NCI-H2227 treated with DMSO at 0.1 percent for 48 hours (cell line): ENCODE measurements at regions not wholly inside any gene's neighbourhood (a gene's known extent, or its start where the extent isn't known, plus 50 kb on each side); places are given as distances from the start of the nearest gene placed in this dataset.

ENCODE experiments used
- DNase-seq: peaks from one replicate; lab custom pipeline; 2025; lab: John Stamatoyannopoulos, UW

DNA sequence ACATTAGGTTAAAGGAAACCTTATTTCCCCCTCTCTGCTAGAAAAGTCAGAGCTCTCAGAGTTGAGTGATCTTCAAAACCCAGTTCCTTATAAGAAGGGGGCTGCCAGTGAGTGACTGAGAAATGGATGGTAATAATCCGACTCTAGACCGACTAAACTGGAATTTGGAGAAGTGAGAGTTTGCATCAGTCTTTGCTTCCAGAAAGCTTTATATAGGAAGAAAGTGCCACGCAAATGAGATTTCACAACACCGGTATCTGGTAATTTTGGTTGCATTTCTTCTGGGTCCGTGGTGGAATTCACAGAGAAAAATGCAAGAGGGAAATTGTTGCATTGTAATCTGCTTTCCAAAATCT, 271.4 kb downstream of the MAF start:
- DNase-seq: no peak

DNA sequence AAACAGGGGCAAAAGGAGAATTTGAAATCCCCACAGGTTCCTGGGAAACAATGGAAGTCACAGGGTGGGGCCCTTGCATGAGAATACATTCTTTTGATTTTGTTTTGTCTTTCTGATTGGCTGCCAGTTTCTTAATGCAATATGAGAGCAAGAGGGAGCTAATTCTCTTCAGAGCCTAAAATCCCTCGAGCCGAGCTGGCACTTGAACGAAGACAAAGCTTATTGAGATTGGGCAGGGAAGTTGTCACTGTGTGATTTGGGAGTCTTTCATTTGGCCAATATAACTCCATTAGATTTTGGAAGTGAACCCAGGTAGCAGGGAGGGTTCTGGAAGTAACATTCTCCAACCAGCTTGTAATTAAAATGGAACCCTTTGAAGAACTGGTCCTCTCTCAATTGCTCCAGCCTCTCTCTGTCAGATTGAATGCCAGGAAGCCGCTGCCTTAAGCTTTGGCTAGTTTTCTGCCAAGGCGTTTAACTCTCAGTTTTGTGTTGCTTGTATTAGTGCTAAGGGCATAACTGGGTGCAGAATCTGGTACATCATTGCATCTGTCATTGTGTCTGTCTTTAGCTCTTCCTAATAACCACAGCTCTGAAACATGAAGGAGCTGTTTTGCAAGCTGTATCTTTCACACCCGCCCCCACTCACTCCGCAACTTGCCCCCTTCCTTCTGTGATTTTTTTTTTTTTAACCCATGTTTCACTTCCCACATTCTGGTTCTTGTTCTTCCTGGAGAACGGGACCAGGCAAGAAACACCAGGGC, 272.0 kb downstream of the MAF start:
- no peak for DNase-seq

DNA sequence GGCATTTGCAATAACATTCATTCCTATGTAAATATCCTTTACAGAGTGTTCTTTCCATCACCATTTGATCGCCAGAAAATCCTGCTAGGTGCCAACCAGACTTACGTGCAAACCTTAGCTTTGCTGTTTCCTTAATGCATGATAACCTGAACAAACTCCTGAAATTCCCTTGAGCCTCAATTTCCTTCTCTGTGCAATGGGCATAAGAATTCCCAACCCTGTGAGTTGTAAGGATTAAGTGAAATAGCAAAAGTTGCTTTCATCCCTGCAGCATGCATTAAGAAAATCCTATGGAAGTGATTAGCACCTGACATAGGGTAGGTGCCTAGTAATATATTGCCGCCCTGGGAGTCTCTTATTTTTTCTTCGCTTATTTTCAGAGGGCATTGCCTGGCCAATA, 272.7 kb downstream of the MAF start:
- no peak for DNase-seq

DNA sequence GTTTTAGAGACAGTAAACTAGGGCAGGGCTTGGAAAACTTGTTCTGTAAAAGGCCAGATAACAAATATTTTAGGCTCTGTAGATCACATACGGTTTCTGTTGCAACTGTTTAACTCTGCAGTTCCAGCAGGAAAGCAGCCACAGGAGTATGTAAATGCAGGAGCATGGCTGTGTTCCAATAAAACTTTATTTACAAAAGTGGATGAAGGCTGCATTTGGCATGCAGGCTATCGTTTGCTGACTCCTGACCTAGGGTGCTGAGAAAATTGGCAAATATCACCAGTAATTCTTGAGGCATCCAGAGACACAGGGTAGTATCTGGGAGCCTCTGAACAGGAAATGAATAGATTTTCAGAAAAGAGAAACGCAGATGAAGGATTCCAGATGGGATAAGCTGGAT, 274.0 kb downstream of the MAF start:
- DNase-seq: no peak

DNA sequence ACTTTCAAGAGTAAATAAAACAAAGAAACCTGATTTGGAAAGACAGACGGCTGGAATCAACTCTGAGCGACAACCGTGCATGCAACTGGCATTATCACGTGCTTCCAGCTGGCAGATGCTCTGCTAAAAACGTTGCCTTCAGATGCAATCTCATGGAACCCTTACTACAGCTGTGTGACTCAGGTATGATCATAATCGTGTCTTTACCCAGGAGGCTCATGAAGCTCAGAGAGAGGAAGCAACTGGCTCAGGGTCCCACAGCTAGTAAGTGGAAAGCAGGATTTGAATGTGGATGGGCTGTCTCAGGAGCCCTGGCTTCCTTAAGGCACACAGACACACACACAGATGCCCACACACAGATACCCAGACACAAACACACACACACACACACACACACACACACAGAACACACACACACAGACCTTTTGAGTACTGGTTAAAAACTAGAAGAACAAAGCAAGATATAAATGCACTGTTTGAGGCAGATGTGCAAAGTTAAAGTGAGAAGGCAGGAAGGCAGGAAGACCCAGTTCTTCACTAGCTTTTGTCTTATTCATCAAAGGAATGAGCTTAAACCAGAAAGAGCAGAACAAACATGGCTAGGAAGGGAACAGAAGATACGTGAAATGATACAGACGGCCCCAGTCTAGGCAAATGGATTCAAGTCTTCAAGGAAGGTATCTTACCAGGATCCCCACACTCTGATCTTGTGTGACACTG, 275.2 kb downstream of the MAF start:
- no peak for DNase-seq

DNA sequence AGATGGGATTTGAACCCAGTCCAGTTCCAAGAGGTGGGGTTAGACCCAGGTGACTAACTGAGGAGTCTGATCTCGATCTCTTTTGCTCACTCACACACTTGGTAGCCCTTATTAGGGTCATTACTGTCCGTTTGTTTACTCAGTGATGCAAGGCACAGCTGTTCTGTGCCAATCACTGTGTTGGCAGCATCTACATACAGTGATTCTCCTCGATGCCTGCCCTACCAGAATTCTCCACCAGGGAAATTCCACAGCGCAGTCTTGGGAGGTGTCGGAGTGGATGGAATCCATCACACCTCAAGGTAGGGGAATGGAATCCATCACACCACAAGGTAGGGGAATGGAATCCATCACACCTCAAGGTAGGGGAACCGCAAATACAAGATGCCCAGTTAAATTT, 279.6 kb downstream of the MAF start:
- no peak for DNase-seq

DNA sequence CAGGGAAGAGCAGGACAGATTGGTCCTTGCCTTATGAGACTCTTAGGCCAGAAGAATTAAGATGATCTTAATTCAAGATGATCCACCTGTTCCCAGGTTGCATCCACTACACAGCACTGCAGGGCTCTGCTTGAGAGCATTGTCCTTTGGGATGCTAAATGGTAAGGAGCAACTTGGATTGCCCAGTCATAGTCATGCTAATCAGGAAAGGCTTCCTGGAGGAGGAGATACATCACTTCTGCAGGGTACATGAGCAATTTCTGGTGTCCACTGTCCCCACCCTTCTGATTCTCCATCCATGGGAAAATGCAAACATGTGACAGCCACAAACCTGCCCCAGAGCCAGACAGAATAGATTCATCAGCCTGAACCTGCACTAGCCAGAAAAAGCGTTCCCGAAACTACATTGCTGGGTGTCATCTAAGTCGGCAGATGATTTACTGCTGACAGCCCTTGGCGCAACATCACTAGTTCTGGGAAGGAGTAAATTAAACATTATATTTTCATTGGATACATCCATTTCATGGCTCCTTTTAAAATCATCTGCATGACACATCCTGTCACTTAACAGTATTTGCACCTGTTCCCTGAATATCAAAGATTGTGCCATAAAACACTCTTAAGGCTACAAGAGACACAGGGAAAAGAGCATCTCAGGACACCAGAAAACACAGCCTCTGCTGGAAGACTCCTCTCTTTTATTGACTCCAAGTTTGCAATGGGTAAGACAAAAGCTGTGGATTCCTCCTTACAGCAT, 282.2 kb downstream of the MAF start:
- no peak for DNase-seq

DNA sequence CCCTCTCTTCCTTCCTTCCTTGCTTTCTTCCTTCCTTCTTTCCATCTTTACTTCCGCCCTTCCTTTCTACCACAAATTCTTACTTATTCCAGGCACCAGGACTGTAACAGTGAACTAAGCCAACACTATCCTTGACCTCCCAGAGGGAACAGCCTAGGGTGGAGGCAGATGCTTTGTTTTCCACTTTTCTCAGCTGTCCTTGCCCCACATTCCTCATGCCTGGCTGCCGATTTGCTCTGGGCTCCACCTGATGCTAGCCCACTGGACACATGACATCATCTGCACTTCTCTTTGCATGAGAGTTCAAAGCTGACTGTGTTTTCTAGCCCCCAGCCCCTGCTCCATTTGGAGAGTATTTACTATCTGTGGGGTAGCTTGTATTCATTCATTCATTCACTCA, 283.0 kb downstream of the MAF start:
- DNase-seq: no peak

DNA sequence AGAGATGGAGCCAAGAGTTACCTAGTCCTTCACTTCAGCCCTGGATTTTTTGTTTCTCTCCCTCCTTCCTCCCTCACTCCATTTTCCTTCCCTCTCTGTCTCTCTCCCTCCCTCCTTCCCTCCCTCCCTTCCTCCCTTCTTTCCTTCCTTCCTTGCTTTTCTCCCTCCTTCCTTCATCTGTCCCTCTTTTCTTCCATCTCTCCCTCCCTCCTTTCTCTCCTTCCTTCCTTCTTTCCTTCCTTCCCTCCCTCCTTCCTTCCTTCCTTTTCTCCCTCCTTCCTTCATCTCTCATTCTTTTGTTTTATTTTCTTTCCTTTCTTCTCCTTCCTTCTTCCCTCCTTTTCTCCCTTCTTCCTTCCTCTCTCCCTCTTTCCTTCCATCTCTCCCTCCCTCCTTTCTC, 283.5 kb downstream of the MAF start:
- DNase-seq: no peak

DNA sequence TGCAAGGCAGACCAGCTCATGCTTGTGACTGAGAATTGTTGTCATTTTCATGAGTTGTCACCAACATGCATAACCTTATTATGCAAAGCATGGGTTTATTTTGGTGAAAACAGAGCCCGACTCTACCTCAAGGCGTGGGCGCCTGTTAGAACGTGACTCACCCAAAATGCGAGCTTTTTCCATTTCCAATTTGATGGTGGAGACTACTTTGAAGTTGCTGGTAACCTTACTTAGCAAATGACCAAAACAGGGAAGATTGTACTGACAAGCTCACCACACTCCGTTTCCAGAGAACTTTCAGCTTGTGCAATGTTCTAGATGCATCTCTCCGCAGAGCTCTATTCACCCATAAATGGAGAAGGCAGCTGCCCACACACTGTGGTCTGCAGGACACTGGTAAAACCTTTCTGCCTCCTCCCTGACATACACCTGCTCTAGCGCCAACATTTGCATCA, 284.5 kb downstream of the MAF start:
- DNase-seq: no peak

DNA sequence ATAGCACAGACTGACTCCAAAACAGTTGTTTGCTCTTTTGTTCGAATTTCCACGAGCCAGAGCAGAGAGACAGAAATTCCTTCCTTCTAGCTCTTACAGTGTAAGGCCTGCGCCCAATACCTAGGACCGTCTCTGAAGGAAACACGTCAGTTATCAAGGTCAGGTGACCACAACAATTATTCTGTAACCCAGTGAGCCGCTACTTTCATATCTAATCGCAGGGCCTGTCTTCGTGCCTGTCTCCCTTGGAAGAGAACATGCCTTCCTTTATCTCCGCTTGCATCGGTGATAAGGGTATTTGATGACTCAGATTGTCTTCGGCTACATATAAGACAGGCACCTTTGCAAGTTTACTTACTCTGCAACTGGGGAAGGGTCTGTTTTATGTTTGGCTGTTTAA, 288.0 kb downstream of the MAF start:
- DNase-seq: no peak

DNA sequence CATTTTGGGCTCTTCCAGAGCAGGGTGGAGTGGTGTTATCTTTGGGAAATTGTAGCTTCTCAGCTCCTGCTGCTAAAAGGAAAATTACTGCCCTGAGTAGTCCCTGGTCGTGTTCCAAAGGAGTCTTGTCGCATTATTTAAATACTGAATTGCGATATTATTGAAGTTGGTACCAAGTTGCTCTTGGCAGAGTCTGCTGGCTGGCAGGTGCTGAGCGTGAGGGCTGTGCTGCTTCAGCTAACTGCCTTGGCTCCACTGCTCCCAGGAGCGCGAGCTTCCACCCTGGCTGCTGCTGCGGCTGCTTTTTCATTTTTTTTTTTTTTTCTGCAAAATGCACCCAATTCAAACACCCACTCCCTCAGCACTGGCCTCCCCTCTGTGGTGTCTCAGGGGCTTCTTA, 289.8 kb downstream of the MAF start:
- DNase-seq: no peak

DNA sequence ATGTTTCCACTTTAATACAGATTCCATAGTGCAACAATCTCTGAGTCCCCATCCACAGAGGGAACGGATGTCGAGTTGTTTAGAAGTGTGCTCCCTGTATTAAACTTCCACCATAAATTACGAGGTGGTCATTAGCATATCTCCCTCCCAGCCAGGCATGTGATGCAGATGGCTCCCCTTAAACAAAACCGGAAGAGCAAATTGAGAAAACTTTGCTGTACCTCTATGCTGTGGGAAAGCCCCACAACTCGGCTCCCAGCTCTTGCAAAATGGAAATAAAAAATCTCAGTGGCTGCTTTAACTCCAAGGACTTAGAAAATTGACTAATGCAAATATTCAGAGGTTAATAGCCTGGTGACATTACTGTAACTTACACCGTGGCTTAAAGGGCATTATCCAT, 290.9 kb downstream of the MAF start:
- DNase-seq: no peak

DNA sequence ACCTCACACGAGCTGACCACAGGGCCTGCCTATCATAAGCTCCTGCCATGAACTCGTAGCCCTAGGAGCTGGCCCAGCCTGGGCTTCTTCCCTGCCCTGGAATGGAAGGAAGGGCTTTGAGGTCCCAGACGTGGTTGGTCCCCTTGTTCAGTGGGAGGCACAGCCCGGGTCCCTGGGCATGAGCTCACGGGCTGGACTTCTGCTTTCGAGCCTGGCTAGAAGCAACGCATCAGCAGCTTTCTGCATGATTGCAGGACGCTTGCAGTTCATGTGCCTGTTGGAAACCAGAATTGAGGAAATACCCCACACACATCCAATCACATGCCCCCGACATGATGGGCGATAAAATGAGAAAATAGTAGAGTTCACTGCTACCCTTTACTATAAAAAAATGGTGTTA, 293.3 kb downstream of the MAF start:
- DNase-seq: no peak

DNA sequence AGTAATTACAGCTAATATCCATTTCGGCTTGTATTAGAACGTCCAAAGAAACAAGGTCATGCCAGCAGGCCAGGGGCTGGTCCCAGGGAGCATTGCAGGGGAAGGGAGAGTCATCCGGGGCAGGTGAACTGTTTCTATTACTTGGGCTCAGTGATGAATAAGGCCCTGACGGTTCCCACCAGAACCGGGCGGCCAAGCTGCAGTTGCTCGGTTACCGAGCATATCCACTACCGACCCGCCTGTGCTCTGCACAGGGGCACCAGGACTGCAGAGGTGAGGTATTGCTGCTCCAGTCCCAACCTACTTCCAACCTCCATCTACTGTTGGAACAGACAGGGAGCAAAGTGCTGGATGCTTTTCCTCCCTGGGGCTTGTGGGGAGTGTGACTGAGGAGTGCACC, 295.5 kb downstream of the MAF start:
- no peak for DNase-seq

DNA sequence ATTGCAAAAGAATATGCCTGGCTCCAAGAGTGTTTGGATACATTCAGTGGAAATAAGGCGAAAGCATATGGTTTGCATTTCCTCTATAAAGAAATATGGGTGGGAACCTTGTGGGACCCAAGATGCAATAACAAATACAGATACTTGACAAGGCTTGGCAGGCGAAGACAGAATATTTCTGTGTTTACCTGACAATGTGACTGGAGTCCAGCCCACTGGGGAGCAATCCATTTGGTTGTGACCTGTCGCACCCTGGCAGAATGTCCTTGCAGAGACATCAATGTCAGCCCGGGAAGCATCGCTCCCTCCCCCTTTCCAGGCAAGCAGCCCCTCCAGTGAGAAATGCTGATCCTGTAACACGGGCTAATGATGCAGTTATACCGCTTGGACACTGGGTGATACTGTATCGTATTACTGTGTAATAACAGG, 296.6 kb downstream of the MAF start:
- no peak for DNase-seq

DNA sequence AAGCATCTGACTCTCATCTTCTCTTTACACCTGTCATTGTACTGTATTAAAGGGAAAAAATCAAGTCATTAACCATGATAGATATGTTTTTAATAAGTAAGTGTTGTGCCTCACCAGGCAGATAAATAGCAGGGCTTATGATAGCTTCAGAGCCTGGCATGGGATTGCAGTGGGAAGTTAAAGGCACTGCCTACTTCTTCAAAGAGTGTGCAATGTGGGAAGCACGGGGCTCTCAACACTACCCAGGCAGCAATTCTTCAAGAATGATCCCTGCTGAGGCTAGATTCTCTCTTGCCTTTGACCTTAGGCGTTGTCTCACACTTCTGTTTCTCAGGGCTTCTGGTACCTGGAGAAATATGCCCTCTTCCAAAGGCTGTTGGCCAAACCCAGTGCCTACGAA, 297.3 kb downstream of the MAF start:
- DNase-seq: peak; percentile 46

DNA sequence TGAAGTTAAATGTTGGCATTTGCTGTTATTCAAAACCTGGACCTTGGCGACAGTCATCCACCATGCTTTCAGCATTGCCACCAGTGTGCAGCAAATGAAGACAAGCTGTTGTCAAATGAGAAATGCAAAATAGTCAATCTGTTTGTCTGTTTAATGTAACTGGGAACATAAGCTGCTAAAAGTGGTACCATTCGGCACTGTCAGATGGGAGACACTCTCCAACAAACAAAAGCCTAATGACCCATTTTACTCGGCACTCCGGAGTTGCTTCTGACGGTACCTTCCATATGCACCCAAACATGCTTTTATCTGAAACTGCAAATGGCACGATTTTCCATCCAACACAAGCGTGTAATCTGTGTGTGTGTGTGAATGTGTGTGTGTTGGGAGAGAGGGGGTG, 297.8 kb downstream of the MAF start:
- DNase-seq: no peak

DNA sequence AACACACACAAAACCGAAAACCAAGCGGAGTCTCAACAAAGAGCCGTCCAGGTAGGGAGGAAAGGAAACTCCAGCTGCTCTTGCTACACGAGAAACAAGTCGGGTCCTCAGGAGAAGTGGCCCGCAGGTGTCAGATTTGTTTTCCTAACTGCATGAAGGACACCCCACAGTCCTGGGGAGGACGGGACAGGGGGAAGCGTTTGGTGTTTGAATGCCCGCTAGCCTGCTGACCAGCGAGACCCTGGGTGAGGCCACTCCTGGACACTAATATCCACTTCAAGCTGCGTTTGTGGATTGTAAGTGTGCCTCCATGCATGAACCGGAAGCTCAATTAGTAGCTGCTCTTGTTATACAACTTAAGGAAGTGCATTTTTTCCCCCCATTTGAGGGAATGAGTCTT, 299.5 kb downstream of the MAF start:
- DNase-seq: no peak

DNA sequence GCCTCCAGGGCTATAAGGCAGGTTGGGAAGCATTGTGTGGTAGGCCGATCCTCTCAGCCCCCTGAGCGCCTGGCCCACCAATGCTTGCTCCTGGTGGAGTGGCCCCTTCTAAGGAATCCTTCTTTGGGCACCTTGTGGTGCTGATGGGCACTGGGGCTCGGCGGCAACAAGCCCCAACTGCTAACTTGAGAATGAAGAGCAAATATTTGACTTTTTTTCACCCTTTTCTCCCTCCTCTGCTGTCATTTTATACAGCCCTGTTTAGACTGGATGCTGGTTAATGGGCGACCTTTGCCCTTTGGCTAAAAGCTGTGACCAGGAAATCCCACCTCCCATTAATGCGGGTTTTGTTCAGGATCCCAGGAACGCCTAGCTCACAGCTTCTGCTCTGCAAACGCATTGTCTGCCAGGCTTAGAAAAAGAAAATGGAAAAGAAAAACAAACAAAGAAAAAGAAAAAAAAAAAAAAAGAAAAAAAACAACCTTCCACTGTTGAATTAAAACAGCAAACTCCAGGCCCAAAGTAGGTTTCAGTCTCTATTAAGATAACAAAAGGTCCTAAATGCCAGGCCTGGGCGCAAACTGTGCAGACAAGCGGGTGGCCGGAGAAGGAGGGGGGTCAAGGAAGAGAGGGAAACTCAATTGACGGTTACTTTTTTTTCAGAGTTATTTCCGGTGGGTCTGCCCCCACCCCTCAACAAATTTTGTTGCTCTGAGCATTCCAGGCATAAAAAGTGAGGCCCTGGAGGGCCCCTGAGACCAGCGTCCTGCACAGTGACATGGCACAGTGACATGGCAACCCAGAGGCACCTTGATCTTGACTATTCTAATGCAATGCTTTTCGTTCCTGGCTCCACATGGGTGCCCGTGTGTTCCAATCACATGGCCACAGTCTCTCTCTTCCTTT, 301.4 kb downstream of the MAF start:
- no peak for DNase-seq

DNA sequence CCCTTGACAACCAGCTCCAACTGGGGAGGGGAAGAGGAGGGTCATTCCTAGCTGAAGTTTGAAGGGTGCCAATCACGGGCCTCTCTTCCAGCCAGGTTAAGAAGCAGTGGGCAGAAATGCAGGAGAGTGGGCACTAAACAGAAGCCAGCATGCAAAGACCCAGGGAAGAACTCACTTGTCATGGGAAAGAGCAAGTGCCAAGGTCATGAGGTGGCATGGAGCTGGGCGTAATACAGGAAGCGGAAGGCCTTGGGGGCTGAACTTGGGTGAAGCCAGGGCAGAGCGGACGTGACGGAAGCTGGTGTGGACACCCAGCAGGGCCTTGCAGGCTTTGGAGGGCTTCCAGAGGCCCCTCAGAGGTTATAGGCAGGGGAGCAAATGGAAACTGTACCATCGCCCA, 302.1 kb downstream of the MAF start:
- DNase-seq: no peak

DNA sequence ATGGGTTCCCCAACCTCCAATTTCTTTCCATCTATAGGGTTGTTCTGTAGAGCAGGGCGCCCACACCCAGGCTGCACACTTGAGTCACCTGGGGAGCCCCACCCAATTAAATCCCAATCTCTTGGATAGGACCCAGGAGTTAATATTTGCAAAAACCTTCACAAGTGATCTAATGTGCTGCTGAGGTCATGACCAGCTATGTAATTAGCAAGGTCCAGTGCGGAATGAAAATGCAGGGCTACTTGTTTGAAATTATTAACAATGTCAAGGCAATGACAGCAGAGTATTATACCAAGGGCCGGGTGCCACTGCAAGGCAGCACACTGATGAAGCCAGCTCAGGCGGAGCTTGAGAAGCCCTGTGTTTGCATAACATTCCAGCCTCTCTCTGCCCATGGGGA, 302.7 kb downstream of the MAF start:
- DNase-seq: no peak
